ENCODE measurements at regions not wholly inside any gene's neighbourhood (a gene's known extent, or its start where the extent isn't known, plus 50 kb on each side); places are given as distances from the start of the nearest gene placed in this dataset.

DNA sequence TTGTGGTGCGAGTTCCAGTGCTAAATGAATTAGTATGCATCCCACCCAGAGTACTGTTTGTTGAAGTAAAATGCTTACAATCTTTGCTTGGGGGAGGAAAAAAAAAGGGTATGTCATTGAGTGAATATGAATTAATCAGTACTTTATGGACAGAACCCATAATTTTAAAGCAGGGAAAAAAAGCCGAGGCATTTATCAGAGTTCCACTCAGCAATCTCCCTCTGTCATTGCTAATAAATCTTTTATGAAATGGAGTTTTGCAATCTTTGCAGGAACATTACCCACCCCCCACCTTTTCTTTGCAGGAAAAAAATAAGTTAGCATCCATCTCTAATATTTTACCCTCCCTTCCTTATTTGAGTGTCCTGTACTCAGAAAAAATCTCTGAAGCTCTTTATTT is 127.9 kb upstream of the TMPO start:
- TF ChIP-seq, protein P1, sequence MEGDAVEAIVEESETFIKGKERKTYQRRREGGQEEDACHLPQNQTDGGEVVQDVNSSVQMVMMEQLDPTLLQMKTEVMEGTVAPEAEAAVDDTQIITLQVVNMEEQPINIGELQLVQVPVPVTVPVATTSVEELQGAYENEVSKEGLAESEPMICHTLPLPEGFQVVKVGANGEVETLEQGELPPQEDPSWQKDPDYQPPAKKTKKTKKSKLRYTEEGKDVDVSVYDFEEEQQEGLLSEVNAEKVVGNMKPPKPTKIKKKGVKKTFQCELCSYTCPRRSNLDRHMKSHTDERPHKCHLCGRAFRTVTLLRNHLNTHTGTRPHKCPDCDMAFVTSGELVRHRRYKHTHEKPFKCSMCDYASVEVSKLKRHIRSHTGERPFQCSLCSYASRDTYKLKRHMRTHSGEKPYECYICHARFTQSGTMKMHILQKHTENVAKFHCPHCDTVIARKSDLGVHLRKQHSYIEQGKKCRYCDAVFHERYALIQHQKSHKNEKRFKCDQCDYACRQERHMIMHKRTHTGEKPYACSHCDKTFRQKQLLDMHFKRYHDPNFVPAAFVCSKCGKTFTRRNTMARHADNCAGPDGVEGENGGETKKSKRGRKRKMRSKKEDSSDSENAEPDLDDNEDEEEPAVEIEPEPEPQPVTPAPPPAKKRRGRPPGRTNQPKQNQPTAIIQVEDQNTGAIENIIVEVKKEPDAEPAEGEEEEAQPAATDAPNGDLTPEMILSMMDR (conservative IDR thresholded peaks at IDR 0.05 in 1 of 2, IDR thresholded peaks at IDR 0.05 in 1 of 2; ENCODE audit: extremely low read depth in 1 of 2, insufficient read depth in 1 of 2, low read depth in 1 of 2, low read length in 2 of 2): no peak
- no peak for TF ChIP-seq EZH2 (IDR thresholded peaks at IDR 0.05; ENCODE audit: borderline replicate concordance, low read length)
